HepG2 (cell line): ENCODE measurements at regions not wholly inside any gene's neighbourhood (a gene's known extent, or its start where the extent isn't known, plus 50 kb on each side); places are given as distances from the start of the nearest gene placed in this dataset.

ENCODE experiments used
- TAF15 ChIP-seq: fragments of 200-400 bp; formaldehyde crosslinking; IDR thresholded peaks from one replicate; pipeline ENCODE4 v1.6.1; 2018; ENCODE audit warnings: mild to moderate bottlenecking, low read depth, low read length; ENCODE audit not compliant: poor library complexity, severe bottlenecking
- XBP1 ChIP-seq: sonication (generic); formaldehyde crosslinking; IDR thresholded peaks from 2 replicates; pipeline ENCODE4 v1.5.0; 2020; ENCODE audit warnings: missing genetic modification reagents
- ZBTB38 ChIP-seq: sonication (generic); formaldehyde crosslinking; IDR thresholded peaks from 2 replicates; pipeline ENCODE4 v1.5.1; 2020; ENCODE audit warnings: mild to moderate bottlenecking, missing genetic modification reagents
- ZBTB39 ChIP-seq: sonication (generic); formaldehyde crosslinking; IDR thresholded peaks from 2 replicates; pipeline ENCODE4 v1.5.0; 2020; ENCODE audit warnings: missing genetic modification reagents
- ZNF281 ChIP-seq: sonication (generic); formaldehyde crosslinking; IDR thresholded peaks from 2 replicates; pipeline ENCODE4 v1.4.0; 2020; ENCODE audit warnings: missing genetic modification reagents, borderline replicate concordance
- ZNF800 ChIP-seq: sonication (generic); formaldehyde crosslinking; IDR thresholded peaks from 2 replicates; pipeline ENCODE4 v1.4.0; 2020; ENCODE audit warnings: missing genetic modification reagents
- TF ChIP-seq, protein P1 (sequence below): sonication (generic); formaldehyde crosslinking; IDR thresholded peaks from 2 replicates; pipeline ENCODE4 v1.5.0; 2020; ENCODE audit warnings: mild to moderate bottlenecking, missing genetic modification reagents

- TF ChIP-seq ZNF800 (CRISPR knock-in tag): no peak
- no peak for TF ChIP-seq ZBTB38 (CRISPR knock-in tag)
- TF ChIP-seq XBP1 (CRISPR knock-in tag): no peak
- TF ChIP-seq, protein P1, sequence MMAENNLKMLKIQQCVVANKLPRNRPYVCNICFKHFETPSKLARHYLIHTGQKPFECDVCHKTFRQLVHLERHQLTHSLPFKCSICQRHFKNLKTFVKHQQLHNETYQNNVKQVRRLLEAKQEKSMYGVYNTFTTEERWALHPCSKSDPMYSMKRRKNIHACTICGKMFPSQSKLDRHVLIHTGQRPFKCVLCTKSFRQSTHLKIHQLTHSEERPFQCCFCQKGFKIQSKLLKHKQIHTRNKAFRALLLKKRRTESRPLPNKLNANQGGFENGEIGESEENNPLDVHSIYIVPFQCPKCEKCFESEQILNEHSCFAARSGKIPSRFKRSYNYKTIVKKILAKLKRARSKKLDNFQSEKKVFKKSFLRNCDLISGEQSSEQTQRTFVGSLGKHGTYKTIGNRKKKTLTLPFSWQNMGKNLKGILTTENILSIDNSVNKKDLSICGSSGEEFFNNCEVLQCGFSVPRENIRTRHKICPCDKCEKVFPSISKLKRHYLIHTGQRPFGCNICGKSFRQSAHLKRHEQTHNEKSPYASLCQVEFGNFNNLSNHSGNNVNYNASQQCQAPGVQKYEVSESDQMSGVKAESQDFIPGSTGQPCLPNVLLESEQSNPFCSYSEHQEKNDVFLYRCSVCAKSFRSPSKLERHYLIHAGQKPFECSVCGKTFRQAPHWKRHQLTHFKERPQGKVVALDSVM (CRISPR knock-in tag): no peak
- no peak for TF ChIP-seq ZBTB39 (CRISPR knock-in tag)
- TF ChIP-seq ZNF281 (CRISPR knock-in tag): no peak
- no peak for TF ChIP-seq TAF15
These were observed 117.5 kb upstream of the CRBN start (continued) for GRCh38 chr3:3296979-3297381.
